ELR (cell line): ENCODE measurements at regions not wholly inside any gene's neighbourhood (a gene's known extent, or its start where the extent isn't known, plus 50 kb on each side); places are given as distances from the start of the nearest gene placed in this dataset.

Source experiments
- DNase-seq: peaks from one replicate; pipeline ENCODE4 v3.0.0-alpha.2; 2015; ENCODE audit warnings: low read depth

DNA sequence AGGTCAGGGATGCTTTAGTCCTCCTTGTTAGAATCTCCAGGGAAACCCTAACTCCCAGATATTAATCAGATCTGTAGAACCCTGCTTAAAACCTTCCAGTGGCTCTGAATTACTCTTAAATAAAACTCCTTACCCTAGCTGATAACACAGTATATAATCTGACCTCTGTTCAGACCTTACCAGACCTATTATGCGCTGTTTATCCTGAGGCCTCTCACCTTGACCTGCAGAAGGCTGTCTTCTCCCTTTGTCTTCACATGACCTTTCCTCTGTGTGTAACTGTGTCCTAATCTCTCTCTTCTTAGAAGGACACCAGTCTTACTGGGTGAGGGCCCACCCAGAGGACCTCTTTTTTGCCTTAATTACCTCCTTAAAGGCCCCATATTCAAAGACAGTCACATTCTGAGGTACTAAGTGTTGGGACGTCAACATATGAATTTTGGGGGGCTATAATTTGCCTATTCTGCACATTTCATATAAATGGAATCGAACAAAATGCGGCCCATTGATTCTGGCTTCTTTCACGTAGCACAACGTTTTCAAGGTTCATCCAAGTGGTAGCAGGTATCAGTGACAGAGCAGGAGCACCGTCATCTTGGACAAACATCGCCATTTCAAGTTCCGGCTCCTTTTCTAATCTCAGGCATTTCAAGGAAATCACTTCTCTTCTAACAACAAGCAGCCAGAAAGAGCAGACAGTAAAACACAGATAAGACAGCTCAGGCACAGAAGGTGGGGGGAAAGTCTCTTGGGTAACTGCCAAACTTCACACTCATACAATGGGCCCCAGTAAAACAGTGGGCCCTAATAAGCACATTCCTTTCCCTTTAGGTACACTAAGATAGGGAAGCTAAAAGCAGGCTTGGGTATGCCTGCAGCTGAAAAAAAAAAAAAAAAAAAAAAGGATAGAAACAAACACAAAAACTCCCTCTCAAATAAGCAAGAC, 200.2 kb upstream of the NUDT4 start:
- no peak for DNase-seq

DNA sequence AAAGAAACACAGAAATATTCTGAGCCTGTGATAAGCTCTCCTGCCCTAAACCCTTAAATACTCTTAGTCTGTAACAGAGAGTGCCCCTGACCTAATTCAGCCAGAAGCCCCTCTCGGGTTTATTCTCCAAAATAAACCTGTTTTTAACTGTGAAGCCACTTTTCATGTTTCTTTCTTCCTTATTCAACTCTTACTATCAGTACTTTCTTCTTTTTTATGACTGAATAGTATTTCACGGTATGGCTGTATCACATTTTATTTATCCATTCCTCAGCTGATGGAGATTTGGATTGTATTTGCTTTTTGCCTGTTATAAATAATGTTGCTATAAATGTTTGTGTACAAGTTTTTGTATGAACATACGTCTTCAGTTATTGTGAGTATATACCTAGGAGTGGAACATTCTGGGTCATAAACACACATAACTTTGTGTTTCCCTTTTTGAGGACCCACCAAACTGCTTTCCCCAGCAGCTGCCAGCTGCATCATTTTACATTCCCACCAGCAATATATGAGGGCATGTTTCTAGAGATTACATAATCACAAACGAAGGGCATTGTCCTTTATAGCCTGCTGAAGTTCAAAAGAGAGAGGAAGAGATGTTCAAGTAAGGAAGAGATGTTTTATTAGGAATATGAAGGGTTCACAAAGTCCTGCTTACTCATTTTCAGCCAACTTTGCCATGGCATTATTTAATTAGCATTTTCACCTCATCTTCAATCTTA, 199.4 kb upstream of the NUDT4 start:
- no peak for DNase-seq

GRCh38 chr12:93179792-93180191, 197.9 kb upstream of the NUDT4 start:
- DNase-seq: no peak

DNA sequence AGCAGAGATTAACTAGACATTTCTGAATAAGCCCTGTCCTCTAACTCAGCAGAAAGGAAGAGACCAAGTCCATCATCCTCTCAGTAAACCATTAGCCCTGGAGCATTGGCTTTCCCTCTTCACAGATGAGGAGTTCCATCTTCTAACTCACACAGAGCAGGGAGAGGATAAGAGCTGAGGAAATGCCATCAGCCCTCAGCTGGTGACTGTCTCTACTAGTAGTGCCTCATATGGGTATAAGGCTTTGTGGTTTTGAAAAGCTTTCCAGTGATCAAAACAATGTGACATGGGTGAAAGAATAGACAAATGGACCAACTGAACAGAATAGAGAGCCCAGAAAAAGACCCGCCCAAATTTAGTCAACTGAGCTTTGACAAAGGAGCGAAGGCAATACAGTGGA, 197.2 kb upstream of the NUDT4 start:
- no peak for DNase-seq

- no peak for DNase-seq
Observed at GRCh38 chr12:93181409-93181965, 196.2 kb upstream of the NUDT4 start.

DNA sequence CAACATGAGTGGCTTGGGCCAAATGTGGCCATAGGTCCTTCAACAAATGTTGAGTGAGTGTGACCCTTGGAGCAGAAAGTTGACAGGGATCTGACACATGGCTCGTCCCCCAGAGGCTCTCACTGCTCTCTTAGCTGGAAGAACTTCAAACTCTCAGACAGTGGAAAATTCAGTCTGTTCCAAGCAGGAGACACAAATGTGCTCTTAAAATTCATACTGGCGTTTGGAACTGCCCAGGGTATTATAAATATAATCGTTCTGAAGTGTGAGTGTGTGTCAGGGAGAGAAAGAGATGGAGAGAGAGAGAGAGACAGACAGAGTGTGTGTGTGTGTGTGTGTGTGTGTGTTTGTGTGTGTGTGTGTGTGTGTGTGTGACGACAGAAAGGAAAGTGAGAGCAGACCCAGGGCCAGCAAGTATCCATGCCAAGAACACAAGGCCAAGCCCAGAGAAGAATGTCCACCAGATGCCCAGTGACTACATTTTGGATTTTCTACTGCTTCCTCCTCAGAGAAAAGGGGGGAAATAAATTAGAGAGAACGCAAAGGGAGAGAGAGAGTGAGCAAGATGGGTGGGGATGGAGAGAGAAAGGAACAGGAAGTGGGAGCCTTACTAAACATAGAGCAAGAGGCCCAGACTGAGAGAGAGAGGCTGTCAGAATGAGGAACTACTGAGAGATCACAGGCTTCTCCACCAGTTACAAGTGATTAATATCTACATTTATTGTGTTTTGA, 193.6 kb upstream of the NUDT4 start:
- no peak for DNase-seq

- DNase-seq: no peak
Observed at GRCh38 chr12:93184672-93185368, 192.9 kb upstream of the NUDT4 start.

DNA sequence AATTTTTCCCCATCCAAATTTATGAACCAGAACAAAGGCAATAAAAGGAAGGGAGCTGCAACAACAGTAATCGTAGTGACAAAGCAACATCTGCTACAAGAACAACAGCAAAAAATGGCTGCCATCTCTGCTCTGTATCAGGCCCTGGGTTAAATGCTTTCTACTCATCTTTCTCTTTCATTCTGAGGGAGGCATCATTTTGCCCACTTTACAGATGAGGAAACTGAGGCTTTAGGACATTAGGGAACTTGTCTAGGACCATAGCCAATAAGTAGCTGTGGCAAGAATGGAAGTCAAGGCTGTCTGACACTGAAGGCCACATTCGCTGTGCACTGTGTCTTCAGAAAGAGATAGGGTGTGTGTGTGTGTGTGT, 192.4 kb upstream of the NUDT4 start:
- no peak for DNase-seq

GRCh38 chr12:93186131-93186530, 191.6 kb upstream of the NUDT4 start:
- no peak for DNase-seq

GRCh38 chr12:93186621-93187020, 191.1 kb upstream of the NUDT4 start:
- DNase-seq: no peak

GRCh38 chr12:93191423-93191822, 186.3 kb upstream of the NUDT4 start:
- no peak for DNase-seq

- peak; percentile 10 for DNase-seq
Observed at GRCh38 chr12:93191956-93192355, 185.8 kb upstream of the NUDT4 start.

DNA sequence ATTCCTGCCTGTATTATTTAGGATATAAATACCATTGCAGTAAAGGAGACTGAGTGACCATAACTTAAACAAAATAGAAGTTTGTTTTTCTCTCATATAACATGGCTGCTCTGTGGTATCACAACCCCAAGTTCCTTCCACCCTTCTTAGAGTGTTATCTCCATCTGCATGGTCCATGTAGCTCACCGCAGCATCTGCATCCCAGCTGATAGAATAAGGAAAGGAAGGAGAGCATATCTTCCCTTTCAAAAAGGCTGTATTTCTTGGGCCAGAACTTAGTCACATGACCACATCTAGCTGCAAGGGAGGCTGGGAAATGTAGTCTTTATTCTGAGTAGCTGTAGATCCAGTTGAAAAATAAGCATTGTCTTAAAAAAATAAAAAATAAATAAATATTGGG, 184.8 kb upstream of the NUDT4 start:
- peak; percentile 13 for DNase-seq

- DNase-seq: no peak
Observed at GRCh38 chr12:93195511-93195910, 182.2 kb upstream of the NUDT4 start.

GRCh38 chr12:93197067-93197593, 180.6 kb upstream of the NUDT4 start:
- peak; percentile 20 for DNase-seq

- peak; percentile 89 for DNase-seq
Observed at GRCh38 chr12:93198086-93198485, 179.6 kb upstream of the NUDT4 start.

GRCh38 chr12:93199831-93200236, 177.9 kb upstream of the NUDT4 start:
- DNase-seq: no peak

DNA sequence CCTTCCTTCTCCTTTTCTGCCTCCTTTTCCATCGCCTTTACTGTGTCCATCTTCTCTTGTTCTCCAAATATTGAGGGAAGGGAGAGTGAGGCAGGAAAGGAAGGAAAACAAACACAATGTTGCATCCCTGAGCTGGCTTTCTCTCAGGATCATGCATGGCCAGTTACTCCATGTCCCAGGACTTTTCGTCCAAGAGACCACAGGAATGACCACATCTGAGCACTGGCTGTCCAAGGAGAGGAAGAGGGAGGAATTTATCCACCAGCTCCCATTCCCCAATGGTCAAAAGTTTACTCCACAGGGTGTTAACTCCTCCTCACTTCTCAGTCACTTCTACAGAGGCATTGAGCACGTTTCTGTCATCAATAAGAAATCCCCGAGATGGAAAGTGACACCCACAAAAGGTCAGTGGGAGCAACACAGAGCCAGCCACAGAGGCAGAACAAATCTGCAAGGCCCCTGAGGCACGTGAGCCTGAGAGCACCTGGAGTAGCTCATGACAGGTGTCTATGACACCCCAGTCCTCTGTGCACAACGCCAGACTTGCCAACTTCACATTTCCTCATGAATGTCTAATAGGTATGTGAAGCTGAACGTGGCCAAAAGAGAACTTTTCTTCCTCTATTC, 177.3 kb upstream of the NUDT4 start:
- DNase-seq: no peak

- DNase-seq: no peak
Observed at GRCh38 chr12:93201990-93202389, 175.7 kb upstream of the NUDT4 start.

DNA sequence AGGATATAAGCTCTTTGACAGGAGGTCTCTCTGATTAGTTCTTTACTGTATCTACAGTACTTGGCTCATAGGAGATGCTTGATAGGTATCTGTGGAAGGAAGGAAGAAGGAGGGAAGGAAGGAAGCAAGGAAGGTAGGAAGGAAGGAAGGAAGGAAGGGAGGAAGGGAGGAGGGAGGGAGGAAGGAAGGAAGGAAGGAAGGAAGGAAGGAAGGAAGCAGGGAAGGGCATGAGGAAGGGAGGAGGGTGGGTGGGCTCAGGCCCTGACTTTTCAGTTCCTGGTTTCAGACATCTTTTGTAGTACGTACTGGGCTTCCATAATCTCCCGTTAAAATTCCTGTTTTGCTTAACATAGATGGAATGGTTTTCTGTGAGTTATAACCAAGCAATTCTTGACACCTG, 175.0 kb upstream of the NUDT4 start:
- DNase-seq: no peak

DNA sequence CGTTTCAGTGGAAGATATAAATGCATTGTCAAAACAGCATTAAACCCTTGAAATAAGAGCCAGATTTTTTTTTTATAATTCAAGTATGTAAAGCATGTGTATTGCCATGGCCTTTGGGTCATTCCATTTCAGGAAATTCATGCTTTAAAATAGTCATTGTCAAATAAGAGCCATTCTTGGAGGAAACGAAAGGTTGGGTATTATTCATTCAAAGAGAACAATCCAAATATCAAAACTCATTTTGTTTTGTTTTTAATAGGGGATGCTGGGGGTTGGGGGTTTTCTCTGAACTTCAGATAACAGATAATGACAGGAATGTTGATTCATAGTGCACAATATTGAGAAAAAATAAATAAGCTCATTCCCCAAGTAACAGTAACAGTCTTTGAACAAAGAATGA, 174.4 kb upstream of the NUDT4 start:
- no peak for DNase-seq
